Hepatocyte (in vitro differentiated cells): ENCODE measurements at regions not wholly inside any gene's neighbourhood (a gene's known extent, or its start where the extent isn't known, plus 50 kb on each side); places are given as distances from the start of the nearest gene placed in this dataset.

Experiments
- EZH2 ChIP-seq: fragments of 200-600 bp; sonication (generic); IDR thresholded peaks from 2 replicates; pipeline ENCODE4 v1.6.1; 2016; ENCODE audit warnings: antibody characterized with exemption, mild to moderate bottlenecking, borderline replicate concordance
- EZH2phosphoT487 ChIP-seq: fragments of 200-600 bp; sonication (generic); IDR thresholded peaks from one replicate; pipeline ENCODE4 v1.6.1; 2018; ENCODE audit warnings: antibody characterized with exemption, mild to moderate bottlenecking, low read depth, moderate library complexity; ENCODE audit not compliant: unreplicated experiment, severe bottlenecking
- TF ChIP-seq, protein P1 (sequence below): fragments of 200-600 bp; sonication (generic); IDR thresholded peaks from 2 replicates; pipeline ENCODE4 v1.5.1; 2016; ENCODE audit warnings: antibody characterized with exemption, mild to moderate bottlenecking; ENCODE audit not compliant: poor library complexity

DNA sequence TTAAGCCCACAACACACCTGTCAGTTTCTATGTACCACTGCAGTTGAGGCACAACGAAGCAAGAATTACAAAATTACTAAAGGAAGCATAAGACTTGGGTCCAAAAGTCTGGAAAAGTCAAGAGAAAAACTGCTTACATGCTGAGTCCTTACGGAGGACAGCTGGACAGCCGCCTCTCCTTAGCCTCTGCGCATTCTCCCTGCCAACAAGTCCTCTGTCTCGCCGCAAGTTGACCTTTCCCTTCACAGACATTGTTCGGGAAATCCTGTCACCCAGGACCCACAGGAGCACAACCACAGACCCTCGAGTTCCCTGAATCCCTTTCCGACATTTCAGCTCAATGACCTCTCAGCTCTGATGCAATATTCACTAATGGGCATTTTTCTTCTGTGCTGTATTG lies 525.4 kb upstream of the SALL3 start:
- TF ChIP-seq, protein P1, sequence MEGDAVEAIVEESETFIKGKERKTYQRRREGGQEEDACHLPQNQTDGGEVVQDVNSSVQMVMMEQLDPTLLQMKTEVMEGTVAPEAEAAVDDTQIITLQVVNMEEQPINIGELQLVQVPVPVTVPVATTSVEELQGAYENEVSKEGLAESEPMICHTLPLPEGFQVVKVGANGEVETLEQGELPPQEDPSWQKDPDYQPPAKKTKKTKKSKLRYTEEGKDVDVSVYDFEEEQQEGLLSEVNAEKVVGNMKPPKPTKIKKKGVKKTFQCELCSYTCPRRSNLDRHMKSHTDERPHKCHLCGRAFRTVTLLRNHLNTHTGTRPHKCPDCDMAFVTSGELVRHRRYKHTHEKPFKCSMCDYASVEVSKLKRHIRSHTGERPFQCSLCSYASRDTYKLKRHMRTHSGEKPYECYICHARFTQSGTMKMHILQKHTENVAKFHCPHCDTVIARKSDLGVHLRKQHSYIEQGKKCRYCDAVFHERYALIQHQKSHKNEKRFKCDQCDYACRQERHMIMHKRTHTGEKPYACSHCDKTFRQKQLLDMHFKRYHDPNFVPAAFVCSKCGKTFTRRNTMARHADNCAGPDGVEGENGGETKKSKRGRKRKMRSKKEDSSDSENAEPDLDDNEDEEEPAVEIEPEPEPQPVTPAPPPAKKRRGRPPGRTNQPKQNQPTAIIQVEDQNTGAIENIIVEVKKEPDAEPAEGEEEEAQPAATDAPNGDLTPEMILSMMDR: no peak
- TF ChIP-seq EZH2phosphoT487 (no peak), EZH2 (no peak)
